GM06990 (cell line): ENCODE measurements at regions not wholly inside any gene's neighbourhood (a gene's known extent, or its start where the extent isn't known, plus 50 kb on each side); places are given as distances from the start of the nearest gene placed in this dataset.

Experiments
- DNase-seq: peaks from one replicate; pipeline ENCODE4 v3.0.0-alpha.2; 2011; ENCODE audit not compliant: insufficient read length; ENCODE audit errors: extremely low read depth
- H3K27me3 ChIP-seq: replicated peaks from 2 replicates; pipeline ENCODE4 v1.6.0; 2011; ENCODE audit warnings: low read length; ENCODE audit not compliant: control insufficient read depth, insufficient read depth
- H3K36me3 ChIP-seq: 2 replicates; pipeline ENCODE4 v1.5.1; 2011; ENCODE audit warnings: low read length; ENCODE audit not compliant: control insufficient read depth, insufficient read depth
- H3K4me3 ChIP-seq: replicated peaks from 2 replicates; pipeline ENCODE4 v1.5.1; 2011; ENCODE audit warnings: low read depth, mild to moderate bottlenecking, control low read depth, low read length
- TF ChIP-seq, protein P1 (sequence below): IDR thresholded peaks from 2 replicates; pipeline ENCODE4 v1.5.1; 2011; ENCODE audit warnings: low read length, control low read depth, mild to moderate bottlenecking, inconsistent platforms; ENCODE audit not compliant: insufficient read depth, poor library complexity, severe bottlenecking

DNA sequence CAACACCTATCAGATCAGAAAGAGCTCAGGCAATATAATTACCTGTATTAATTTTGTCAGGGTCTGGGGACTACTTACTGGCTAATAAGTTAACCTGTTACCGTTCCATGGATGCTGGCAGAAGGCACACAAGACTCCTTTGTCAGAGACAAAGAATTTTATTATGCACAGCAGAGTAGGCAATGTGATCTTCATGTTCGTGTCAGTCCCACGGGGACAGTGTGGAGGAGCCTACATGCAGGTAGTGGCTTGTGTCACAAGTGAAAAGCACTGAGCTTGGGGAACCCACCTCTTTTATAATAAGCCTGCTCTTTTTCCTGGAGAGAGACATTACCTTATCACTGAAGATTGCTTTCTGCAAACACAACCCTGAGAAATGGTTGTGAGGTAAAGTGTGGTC lies 96.9 kb downstream of the CD164 start:
- H3K27me3 ChIP-seq: peaks cover 4% of the 10 kb centered on the region
- no peaks in the 10 kb centered on the region for H3K36me3 ChIP-seq
- TF ChIP-seq, protein P1, sequence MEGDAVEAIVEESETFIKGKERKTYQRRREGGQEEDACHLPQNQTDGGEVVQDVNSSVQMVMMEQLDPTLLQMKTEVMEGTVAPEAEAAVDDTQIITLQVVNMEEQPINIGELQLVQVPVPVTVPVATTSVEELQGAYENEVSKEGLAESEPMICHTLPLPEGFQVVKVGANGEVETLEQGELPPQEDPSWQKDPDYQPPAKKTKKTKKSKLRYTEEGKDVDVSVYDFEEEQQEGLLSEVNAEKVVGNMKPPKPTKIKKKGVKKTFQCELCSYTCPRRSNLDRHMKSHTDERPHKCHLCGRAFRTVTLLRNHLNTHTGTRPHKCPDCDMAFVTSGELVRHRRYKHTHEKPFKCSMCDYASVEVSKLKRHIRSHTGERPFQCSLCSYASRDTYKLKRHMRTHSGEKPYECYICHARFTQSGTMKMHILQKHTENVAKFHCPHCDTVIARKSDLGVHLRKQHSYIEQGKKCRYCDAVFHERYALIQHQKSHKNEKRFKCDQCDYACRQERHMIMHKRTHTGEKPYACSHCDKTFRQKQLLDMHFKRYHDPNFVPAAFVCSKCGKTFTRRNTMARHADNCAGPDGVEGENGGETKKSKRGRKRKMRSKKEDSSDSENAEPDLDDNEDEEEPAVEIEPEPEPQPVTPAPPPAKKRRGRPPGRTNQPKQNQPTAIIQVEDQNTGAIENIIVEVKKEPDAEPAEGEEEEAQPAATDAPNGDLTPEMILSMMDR: no peak
- DNase-seq: no peak
- H3K4me3 ChIP-seq: no peak overlapping the region

DNA sequence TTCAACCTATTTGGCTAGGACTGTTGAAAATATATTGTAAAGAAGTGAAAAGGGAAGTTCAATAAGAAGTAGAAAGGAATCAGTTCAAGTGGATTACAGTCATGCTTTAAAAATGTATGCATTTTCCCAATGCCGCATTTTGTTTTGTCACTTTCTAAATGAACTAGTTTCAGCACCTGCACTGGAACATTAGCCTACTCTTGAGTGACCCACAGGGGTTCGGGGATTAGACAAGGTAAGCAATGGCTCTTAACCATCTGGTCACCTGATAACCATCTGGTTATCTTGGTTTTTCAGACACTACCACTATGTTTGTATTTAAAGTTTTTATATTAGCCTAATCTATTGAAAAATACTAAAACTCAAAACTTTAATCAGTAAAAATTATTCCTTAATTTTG lies 97.6 kb downstream of the CD164 start:
- H3K36me3 ChIP-seq: no peaks in the 10 kb centered on the region
- no peak overlapping the region for H3K4me3 ChIP-seq
- DNase-seq: no peak
- H3K27me3 ChIP-seq: peaks cover 4% of the 10 kb centered on the region
- TF ChIP-seq, protein P1: no peak

DNA sequence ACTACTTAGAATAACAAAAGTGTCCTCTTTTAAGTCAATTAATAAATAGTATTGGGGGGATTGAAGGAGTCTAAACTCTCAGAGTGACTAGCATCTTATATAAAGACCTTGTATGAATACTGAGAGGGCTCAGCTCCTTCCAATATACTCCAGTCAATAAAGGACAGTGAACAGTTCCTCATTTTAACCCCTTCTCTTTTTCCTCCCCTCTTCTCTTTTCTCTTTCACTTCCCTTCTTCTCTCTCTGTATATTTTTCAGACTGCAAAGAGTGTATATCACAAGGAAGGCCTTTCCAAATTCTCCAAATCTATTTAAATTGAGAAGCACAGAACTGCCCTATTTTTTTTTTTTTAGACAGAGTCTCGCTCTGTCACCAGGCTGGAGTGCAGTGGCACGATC lies 99.5 kb downstream of the CD164 start:
- Histone ChIP-seq H3K27me3 (peaks cover 4% of the 10 kb centered on the region), H3K36me3 (no peaks in the 10 kb centered on the region), H3K4me3 (no peak overlapping the region)
- TF ChIP-seq, protein P1: no peak
- DNase-seq: no peak

DNA sequence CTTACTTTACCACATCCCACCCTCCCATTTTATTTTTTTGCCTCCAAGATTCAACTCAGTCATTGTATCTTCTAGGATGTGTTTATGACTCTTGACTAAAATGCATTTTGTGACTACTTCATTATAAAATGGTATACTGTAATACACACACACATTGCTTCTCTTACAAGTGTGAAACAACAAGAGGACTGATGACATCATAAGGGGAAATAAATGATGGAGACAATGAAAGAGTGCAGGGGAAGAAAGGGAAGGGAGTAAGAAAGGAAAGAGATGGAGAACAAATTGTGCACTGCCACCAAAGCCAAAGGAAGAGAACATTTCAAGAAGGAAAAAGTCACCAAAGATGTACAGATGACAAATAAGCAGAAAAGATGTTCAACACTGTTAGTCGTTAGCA lies 102.6 kb downstream of the CD164 start:
- Histone ChIP-seq H3K27me3 (peaks cover 2% of the 10 kb centered on the region; the same call in 1 of the 2 replicates), H3K36me3 (no peaks in the 10 kb centered on the region), H3K4me3 (no peak overlapping the region)
- TF ChIP-seq, protein P1: no peak
- DNase-seq: no peak

DNA sequence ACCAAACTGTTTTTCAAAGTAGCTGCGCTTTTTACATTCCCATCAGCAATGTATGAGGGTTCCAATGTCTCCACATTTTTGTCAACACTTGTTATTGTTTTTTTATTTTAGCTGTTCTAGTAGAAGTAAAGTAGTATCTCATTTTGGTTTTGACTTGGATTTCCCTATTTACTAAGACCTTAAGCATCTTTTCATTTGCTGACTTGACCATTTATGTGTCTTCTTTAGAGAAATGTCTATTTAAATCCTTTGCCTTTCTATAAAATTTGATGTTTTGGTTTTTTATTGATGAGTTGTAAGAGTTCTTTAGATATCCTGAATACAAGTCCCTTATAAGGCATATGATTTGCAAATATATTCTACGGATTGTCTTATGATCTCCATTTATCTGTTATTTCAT lies 110.6 kb downstream of the CD164 start:
- Histone ChIP-seq H3K36me3 (no peaks in the 10 kb centered on the region), H3K4me3 (no peak overlapping the region), H3K27me3 (no peaks in the 10 kb centered on the region)
- no peak for DNase-seq
- TF ChIP-seq, protein P1: no peak

DNA sequence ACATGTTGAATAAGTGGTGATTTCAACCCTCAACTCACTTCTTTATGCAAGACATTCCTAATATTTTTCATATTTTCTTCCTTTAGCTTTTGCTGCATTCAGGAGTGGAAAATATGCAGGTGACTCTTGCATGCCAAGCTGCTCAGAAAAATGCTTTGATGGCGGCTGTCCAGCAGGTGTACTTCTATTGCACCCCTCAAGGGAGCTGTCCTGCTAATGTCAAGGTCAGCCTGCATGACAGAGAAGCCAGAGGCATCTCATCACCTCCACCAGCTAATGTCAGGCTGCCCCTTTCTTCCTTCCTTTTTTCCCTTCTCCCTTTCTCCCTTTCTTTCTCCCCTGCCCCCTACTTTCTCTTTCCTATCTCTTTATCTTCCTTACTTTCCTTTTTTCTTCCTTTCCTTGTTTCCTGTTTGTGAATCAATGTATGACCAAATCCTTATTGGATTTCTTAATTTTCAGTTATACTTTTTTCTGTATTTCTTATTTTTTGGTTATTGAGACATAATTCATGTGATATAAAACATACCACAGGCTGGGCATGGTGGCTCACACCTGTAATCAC lies 112.2 kb downstream of the CD164 start:
- TF ChIP-seq, protein P1: no peak
- H3K4me3 ChIP-seq: no peak overlapping the region
- no peaks in the 10 kb centered on the region; the same call in 1 of the 2 replicates for H3K27me3 ChIP-seq
- H3K36me3 ChIP-seq: no peaks in the 10 kb centered on the region
- no peak for DNase-seq
